ENCODE measurements at regions not wholly inside any gene's neighbourhood (a gene's known extent, or its start where the extent isn't known, plus 50 kb on each side); places are given as distances from the start of the nearest gene placed in this dataset.

DNA sequence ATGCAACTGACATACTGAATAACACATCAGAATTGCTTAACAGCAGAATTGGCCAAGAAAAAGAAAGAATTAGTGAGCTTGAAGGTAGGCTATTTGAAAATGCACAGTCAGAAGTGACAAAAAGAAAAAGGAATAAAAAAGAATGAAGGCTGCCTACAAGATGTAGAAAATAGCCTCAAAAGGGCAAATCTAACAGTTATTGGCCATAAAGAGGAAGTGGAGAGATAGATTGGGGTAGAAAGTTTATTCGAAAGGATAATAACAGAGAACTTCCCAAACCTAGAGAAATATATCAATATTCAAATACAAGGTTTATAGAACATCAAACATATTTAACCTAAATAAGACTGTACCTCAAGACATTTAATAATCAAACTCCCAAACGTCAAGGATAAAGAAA, 67.5 kb downstream of the ATP6V1G3 start:
- 76 to 84% (median 82%) methylated on average over 2 of the region's 2 CpGs for WGBS, 3 donors
- FAIRE-seq, result no peak
- no peaks in the 10 kb centered on the region for H3K9me3 ChIP-seq (ENCODE audit: control insufficient read depth in 2 of 2, insufficient read depth in 1 of 2, low read depth in 1 of 2, low read length in 1 of 2)

DNA sequence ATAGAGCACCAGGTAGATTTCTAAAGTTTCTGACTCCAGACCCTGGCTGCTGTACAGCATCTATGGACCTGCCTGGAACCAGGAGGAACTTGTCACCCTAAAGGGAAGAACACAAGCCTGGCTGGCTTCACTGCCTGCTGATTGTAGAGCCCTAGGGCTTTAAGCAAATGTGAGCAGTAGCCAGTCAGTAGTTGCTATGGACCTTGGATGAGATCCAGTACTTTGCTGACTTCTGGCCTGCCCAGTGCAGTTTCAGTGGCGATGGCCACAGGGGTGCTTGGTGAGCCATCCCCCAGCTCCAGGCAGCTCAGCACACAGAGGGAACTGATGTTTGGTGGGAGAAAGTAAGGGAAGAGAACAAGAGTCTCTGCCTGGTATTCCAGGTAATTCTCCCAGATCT, 68.4 kb downstream of the ATP6V1G3 start:
- WGBS, 3 donors, result 75 to 90% (median 86%) methylated on average over 1 of the region's 1 CpG
- H3K27ac ChIP-seq (ENCODE audit: low read depth in 1 of 3, low read length in 2 of 3), result no peak overlapping the region
- H3K4me1 ChIP-seq (ENCODE audit: control insufficient read depth in 3 of 3, insufficient read depth in 2 of 3, low read depth in 1 of 3, low read length in 2 of 3), result no peaks in the 10 kb centered on the region
- no peaks in the 10 kb centered on the region for H3K27me3 ChIP-seq (ENCODE audit: control insufficient read depth in 3 of 3, insufficient read depth in 3 of 3, low read length in 3 of 3)
- DNase-seq, result no peak
- no peaks in the 10 kb centered on the region for H3K9me3 ChIP-seq (ENCODE audit: control insufficient read depth in 2 of 2, insufficient read depth in 1 of 2, low read depth in 1 of 2, low read length in 1 of 2)
- no peak for FAIRE-seq
- no peak overlapping the region for H3K4me3 ChIP-seq (ENCODE audit: low read depth in 1 of 3, low read length in 3 of 3)
- no peaks in the 10 kb centered on the region for H3K36me3 ChIP-seq (ENCODE audit: control insufficient read depth in 3 of 3, insufficient read depth in 2 of 3, low read depth in 1 of 3, low read length in 3 of 3)

More for the DNA sequence above, 67.5 kb downstream of the ATP6V1G3 start:
- H3K36me3 ChIP-seq (ENCODE audit: control insufficient read depth in 3 of 3, insufficient read depth in 2 of 3, low read depth in 1 of 3, low read length in 3 of 3), result no peaks in the 10 kb centered on the region
- no peak overlapping the region for H3K27ac ChIP-seq (ENCODE audit: low read depth in 1 of 3, low read length in 2 of 3)
- no peak overlapping the region for H3K4me3 ChIP-seq (ENCODE audit: low read depth in 1 of 3, low read length in 3 of 3)
- no peak for DNase-seq
- H3K27me3 ChIP-seq (ENCODE audit: control insufficient read depth in 3 of 3, insufficient read depth in 3 of 3, low read length in 3 of 3), result no peaks in the 10 kb centered on the region
- H3K4me1 ChIP-seq (ENCODE audit: control insufficient read depth in 3 of 3, insufficient read depth in 2 of 3, low read depth in 1 of 3, low read length in 2 of 3), result no peaks in the 10 kb centered on the region

DNA sequence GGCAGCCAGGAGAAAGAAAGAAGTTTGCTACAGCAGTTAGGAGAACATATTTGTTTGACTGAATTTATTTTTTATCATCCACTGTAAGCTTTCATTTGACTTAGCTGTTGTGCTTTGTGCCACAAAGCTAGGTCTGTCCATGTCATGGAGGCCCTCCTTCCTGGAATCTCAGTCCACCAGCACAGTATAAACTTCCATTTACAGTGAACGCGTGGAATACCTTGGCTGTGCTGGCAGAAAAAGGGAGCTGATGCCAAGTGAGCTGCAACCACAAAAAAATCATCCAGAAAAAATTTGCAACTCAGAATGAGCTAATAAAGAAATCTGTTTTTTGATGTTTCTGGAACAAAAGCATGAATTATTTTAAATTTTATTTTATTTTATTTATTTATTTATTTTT, 72.6 kb downstream of the ATP6V1G3 start:
- H3K27ac ChIP-seq (ENCODE audit: low read depth in 1 of 3, low read length in 2 of 3), result no peak overlapping the region
- H3K27me3 ChIP-seq (ENCODE audit: control insufficient read depth in 3 of 3, insufficient read depth in 3 of 3, low read length in 3 of 3), result no peaks in the 10 kb centered on the region
- H3K36me3 ChIP-seq (ENCODE audit: control insufficient read depth in 3 of 3, insufficient read depth in 2 of 3, low read depth in 1 of 3, low read length in 3 of 3), result no peaks in the 10 kb centered on the region
- no peak for DNase-seq
- 82 to 96% (median 86%) methylated on average over 2 of the region's 2 CpGs for WGBS, 3 donors
- H3K9me3 ChIP-seq (ENCODE audit: control insufficient read depth in 2 of 2, insufficient read depth in 1 of 2, low read depth in 1 of 2, low read length in 1 of 2), result no peaks in the 10 kb centered on the region
- H3K4me3 ChIP-seq (ENCODE audit: low read depth in 1 of 3, low read length in 3 of 3), result no peak overlapping the region
- no peaks in the 10 kb centered on the region for H3K4me1 ChIP-seq (ENCODE audit: control insufficient read depth in 3 of 3, insufficient read depth in 2 of 3, low read depth in 1 of 3, low read length in 2 of 3)
- FAIRE-seq, result no peak

DNA sequence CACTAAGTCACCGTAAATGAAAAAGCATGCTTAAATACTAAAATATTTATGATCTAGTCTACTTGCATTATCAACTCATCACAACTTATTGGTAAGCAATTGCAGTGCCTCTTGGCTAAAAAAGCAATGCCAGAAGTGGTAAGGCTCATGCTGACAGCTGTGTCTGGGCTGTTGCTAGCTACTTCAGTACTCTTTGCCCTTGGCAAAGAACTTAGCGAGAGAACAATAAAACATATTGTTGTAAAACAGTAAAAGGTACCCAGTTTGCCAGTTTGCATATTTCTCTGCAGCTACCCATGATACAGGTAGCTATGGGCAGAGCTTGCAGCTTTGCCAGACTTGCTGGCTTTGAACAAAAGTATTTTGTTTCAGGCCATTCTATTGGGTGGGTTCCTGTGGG, 73.1 kb downstream of the ATP6V1G3 start:
- Histone ChIP-seq H3K27ac (ENCODE audit: low read depth in 1 of 3, low read length in 2 of 3) (no peak overlapping the region), H3K27me3 (ENCODE audit: control insufficient read depth in 3 of 3, insufficient read depth in 3 of 3, low read length in 3 of 3) (no peaks in the 10 kb centered on the region), H3K4me3 (ENCODE audit: low read depth in 1 of 3, low read length in 3 of 3) (no peak overlapping the region), H3K4me1 (ENCODE audit: control insufficient read depth in 3 of 3, insufficient read depth in 2 of 3, low read depth in 1 of 3, low read length in 2 of 3) (no peaks in the 10 kb centered on the region), H3K36me3 (ENCODE audit: control insufficient read depth in 3 of 3, insufficient read depth in 2 of 3, low read depth in 1 of 3, low read length in 3 of 3) (no peaks in the 10 kb centered on the region), H3K9me3 (ENCODE audit: control insufficient read depth in 2 of 2, insufficient read depth in 1 of 2, low read depth in 1 of 2, low read length in 1 of 2) (no peaks in the 10 kb centered on the region)
- peak in 1 of 2 donors; percentile 33 for DNase-seq
- whole genome bisulfite sequencing, 3 donors, result 17 to 51% (median 37%) methylated on average over 2 of the region's 2 CpGs
- no peak for FAIRE-seq

DNA sequence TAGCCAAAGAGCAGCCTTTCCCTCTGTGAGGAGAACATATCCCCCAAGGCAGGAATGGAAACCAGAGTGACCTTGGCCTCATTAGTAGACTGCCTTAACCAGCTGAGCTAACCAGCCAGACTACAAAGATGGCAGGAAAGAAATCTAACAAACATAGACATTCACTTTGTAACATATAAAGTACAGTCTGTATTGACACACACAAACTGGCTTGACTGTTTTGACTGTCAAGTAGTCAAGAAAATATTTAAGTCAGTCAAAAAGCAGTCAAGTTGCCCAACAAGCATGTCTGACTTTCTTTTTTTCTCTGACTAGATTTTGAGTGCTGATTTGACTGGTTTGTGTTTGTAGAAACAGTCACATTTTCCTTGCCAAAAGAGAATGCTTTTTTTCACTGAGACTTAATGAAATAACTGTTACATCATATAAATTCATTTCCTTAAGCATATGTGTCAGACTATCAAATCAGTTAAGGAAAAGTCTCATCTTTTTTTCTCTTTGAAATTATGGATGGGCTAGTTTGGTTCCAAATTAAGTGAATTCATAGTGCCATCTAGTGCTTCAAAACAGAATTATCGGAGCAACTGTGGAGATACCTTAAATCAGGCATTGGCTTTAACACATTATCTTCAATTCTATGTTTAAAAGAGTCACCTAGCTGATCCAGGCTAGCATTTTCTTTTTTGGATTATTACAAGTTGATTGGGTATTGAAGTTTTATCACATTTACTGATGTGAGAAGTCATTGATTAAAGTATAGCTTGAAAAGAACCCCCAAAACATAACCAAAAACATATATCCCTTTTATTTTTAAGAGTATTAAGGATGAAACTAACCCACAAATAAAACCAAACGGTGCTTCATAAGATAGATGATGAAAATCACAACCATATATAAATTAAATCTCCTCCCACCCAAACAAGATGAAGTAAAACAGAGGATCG, 75.0 kb downstream of the ATP6V1G3 start:
- Histone ChIP-seq H3K36me3 (ENCODE audit: control insufficient read depth in 3 of 3, insufficient read depth in 2 of 3, low read depth in 1 of 3, low read length in 3 of 3) (no peaks in the 10 kb centered on the region), H3K27ac (ENCODE audit: low read depth in 1 of 3, low read length in 2 of 3) (no peak overlapping the region), H3K4me1 (ENCODE audit: control insufficient read depth in 3 of 3, insufficient read depth in 2 of 3, low read depth in 1 of 3, low read length in 2 of 3) (no peaks in the 10 kb centered on the region), H3K27me3 (ENCODE audit: control insufficient read depth in 3 of 3, insufficient read depth in 3 of 3, low read length in 3 of 3) (no peaks in the 10 kb centered on the region), H3K9me3 (ENCODE audit: control insufficient read depth in 2 of 2, insufficient read depth in 1 of 2, low read depth in 1 of 2, low read length in 1 of 2) (no peaks in the 10 kb centered on the region), H3K4me3 (ENCODE audit: low read depth in 1 of 3, low read length in 3 of 3) (no peak overlapping the region)
- FAIRE-seq, result no peak
- WGBS, 3 donors, result 31 to 37% (median 35%) methylated on average over 3 of the region's 3 CpGs
- peak; percentile 26 to 44 for DNase-seq

DNA sequence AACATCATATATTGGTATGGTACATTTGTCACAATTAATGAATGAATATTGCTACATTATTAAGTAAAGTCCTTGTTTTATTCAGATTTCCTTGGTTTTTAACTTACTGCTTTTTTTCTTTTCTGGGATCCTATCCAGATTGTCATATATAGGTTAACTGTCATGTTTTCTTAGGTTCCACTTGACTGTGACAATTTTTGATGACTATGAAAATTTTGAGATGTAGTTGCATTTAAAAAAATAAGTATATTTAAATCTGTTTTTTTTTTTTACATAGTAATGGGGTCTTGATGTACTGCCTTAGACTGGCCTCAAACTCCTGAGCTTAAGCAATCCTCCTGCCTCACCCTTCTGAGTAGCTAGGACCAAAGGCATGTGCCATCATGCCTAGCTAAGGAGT, 76.8 kb downstream of the ATP6V1G3 start:
- Histone ChIP-seq H3K4me3 (ENCODE audit: low read depth in 1 of 3, low read length in 3 of 3) (no peak overlapping the region), H3K36me3 (ENCODE audit: control insufficient read depth in 3 of 3, insufficient read depth in 2 of 3, low read depth in 1 of 3, low read length in 3 of 3) (no peaks in the 10 kb centered on the region), H3K9me3 (ENCODE audit: control insufficient read depth in 2 of 2, insufficient read depth in 1 of 2, low read depth in 1 of 2, low read length in 1 of 2) (no peaks in the 10 kb centered on the region), H3K4me1 (ENCODE audit: control insufficient read depth in 3 of 3, insufficient read depth in 2 of 3, low read depth in 1 of 3, low read length in 2 of 3) (no peaks in the 10 kb centered on the region), H3K27ac (ENCODE audit: low read depth in 1 of 3, low read length in 2 of 3) (no peak overlapping the region), H3K27me3 (ENCODE audit: control insufficient read depth in 3 of 3, insufficient read depth in 3 of 3, low read length in 3 of 3) (no peaks in the 10 kb centered on the region)
- no peak for FAIRE-seq
- DNase-seq, result no peak

DNA sequence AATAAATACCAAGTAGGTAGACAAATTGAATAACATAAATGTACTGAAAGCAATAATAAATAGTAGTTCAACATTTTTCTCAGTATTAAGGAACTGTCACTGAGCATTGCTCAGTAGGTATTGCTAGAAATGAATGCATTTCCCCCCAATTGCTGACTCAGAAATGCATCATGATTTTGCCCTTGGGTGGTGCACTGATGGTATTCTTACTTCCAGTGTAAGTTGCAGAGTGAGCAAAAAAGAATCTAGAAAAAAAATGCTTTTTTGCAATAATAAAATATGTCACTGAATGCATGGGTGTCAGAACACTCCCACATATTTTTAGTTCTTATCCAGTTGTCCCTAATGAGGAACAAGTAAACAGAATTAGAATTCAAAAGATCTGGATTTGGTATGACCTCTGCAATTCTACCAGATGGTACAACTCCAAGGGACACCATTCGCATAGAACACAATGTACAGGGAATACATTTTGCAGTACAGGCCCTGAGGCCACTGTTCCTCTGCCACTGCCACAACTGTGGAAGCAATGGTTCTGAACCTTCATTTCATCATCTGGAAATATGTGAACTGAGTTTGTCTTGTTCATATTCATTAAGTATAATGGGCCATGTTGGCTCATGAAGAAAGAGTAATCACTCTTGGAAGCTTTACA, 78.0 kb downstream of the ATP6V1G3 start:
- 94 to 100% (median 97%) methylated on average over 1 of the region's 1 CpG for WGBS, 3 donors
- H3K9me3 ChIP-seq (ENCODE audit: control insufficient read depth in 2 of 2, insufficient read depth in 1 of 2, low read depth in 1 of 2, low read length in 1 of 2), result no peaks in the 10 kb centered on the region
- no peaks in the 10 kb centered on the region for H3K4me1 ChIP-seq (ENCODE audit: control insufficient read depth in 3 of 3, insufficient read depth in 2 of 3, low read depth in 1 of 3, low read length in 2 of 3)
- H3K27ac ChIP-seq (ENCODE audit: low read depth in 1 of 3, low read length in 2 of 3), result no peak overlapping the region
- H3K4me3 ChIP-seq (ENCODE audit: low read depth in 1 of 3, low read length in 3 of 3), result no peak overlapping the region
- no peak for DNase-seq
- H3K27me3 ChIP-seq (ENCODE audit: control insufficient read depth in 3 of 3, insufficient read depth in 3 of 3, low read length in 3 of 3), result no peaks in the 10 kb centered on the region
- FAIRE-seq, result no peak
- no peaks in the 10 kb centered on the region for H3K36me3 ChIP-seq (ENCODE audit: control insufficient read depth in 3 of 3, insufficient read depth in 2 of 3, low read depth in 1 of 3, low read length in 3 of 3)

DNA sequence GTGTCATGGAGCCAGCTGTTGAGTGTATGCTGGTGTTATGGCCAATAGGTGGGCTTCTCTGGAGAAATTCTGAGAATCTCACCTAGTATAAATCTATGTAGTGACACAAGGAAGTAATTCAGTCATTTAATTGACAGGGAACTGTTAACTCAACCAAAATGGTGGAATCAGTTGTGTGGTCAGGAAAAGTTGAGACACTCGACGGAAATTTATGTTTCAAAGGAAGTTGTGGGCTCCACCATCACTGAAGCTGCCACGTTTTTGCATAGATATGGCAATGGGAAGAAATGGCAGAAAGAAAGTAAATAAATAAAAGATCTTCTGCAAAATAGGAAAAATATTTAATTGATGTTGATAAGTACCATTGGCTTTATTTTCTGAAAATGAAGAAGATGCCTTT, 84.5 kb downstream of the ATP6V1G3 start:
- no peak for FAIRE-seq
- WGBS, 3 donors, result 69 to 82% (median 79%) methylated on average over 3 of the region's 3 CpGs

More for the DNA sequence above, 84.5 kb downstream of the ATP6V1G3 start:
- H3K27me3 ChIP-seq (ENCODE audit: control insufficient read depth in 3 of 3, insufficient read depth in 3 of 3, low read length in 3 of 3), result no peaks in the 10 kb centered on the region
- H3K4me3 ChIP-seq (ENCODE audit: low read depth in 1 of 3, low read length in 3 of 3), result no peak overlapping the region
- no peaks in the 10 kb centered on the region for H3K4me1 ChIP-seq (ENCODE audit: control insufficient read depth in 3 of 3, insufficient read depth in 2 of 3, low read depth in 1 of 3, low read length in 2 of 3)
- no peaks in the 10 kb centered on the region for H3K36me3 ChIP-seq (ENCODE audit: control insufficient read depth in 3 of 3, insufficient read depth in 2 of 3, low read depth in 1 of 3, low read length in 3 of 3)
- no peak for DNase-seq
- no peak overlapping the region for H3K27ac ChIP-seq (ENCODE audit: low read depth in 1 of 3, low read length in 2 of 3)
- H3K9me3 ChIP-seq (ENCODE audit: control insufficient read depth in 2 of 2, insufficient read depth in 1 of 2, low read depth in 1 of 2, low read length in 1 of 2), result no peaks in the 10 kb centered on the region

Data from small intestine (tissue), 7 donors.